Breast epithelium (tissue), 3 donors: ENCODE measurements at regions not wholly inside any gene's neighbourhood (a gene's known extent, or its start where the extent isn't known, plus 50 kb on each side); places are given as distances from the start of the nearest gene placed in this dataset.

ENCODE experiments used
- CTCF ChIP-seq, 3 donors: fragments of 450-650 bp; IDR thresholded peaks; one replicate each; pipeline ENCODE4 v1.5.1; 2016 to 2017; ENCODE audit warnings: antibody characterized with exemption in 3 of 3, mild to moderate bottlenecking in 3 of 3, moderate library complexity in 3 of 3
- POLR2A ChIP-seq: fragments of 450-650 bp; IDR thresholded peaks from one replicate; pipeline ENCODE4 v1.6.1; 2016; ENCODE audit warnings: antibody characterized with exemption, mild to moderate bottlenecking, moderate library complexity
- POLR2AphosphoS5 ChIP-seq, 3 donors: sonication (generic); formaldehyde crosslinking; IDR thresholded peaks; one replicate each; pipeline ENCODE4 v1.6.1; 2017; ENCODE audit warnings: antibody characterized with exemption in 3 of 3

GRCh38 chr9:87395804-87396479 lies 101.7 kb upstream of the DAPK1 start:
- TF ChIP-seq CTCF (IDR thresholded peaks at IDR 0.05) = no peak
- no peak for TF ChIP-seq POLR2AphosphoS5 (IDR thresholded peaks at IDR 0.05)
- TF ChIP-seq POLR2A = no peak
